PC-3 (cell line): ENCODE measurements at regions not wholly inside any gene's neighbourhood (a gene's known extent, or its start where the extent isn't known, plus 50 kb on each side); places are given as distances from the start of the nearest gene placed in this dataset.

ENCODE experiments used
- ATAC-seq: fragments of 200-7000 bp; cut with Tn5 transposase; 2 replicates; pipeline ENCODE4 v1.9.1; 2020; ENCODE audit warnings: mild to moderate bottlenecking, moderate library complexity
- BruUV-seq: library from RNA; stranded (reverse); fragments of 400-500 nt; replicated peaks from 2 replicates; lab custom pipeline; 2021; lab: Mats Ljungman, UMichigan
- CTCF ChIA-PET: fragments of 300-600 bp; sonication (Branson Sonifier 250); formaldehyde crosslinking; loops from one replicate; lab custom pipeline; 2022; ENCODE audit warnings: antibody characterized with exemption; lab: Charles Lee
- POLR2A ChIA-PET: fragments of 300-600 bp; sonication (Branson Sonifier 250); formaldehyde crosslinking; loops from one replicate; lab custom pipeline; 2022; ENCODE audit warnings: antibody characterized with exemption; ENCODE audit not compliant: unreplicated experiment; lab: Charles Lee
- DNase-seq: peaks from one replicate; pipeline ENCODE4 v3.0.0-alpha.2; 2015
- H2AFZ ChIP-seq: fragments of 300-600 bp; sonication (generic); 2 replicates; pipeline ENCODE4 v1.6.0; 2016; ENCODE audit warnings: antibody characterized with exemption, low read length
- H3F3A ChIP-seq: fragments of 300-600 bp; sonication (generic); one replicate; pipeline ENCODE4 v1.6.0; 2017; ENCODE audit warnings: antibody characterized with exemption, low read length, control low read depth, mild to moderate bottlenecking; ENCODE audit not compliant: unreplicated experiment
- H3K27ac ChIP-seq: fragments of 300-600 bp; sonication (generic); 2 replicates; pipeline ENCODE4 v1.5.1; 2016; ENCODE audit warnings: mild to moderate bottlenecking, low read length
- H3K27me3 ChIP-seq: fragments of 300-600 bp; sonication (generic); 2 replicates; pipeline ENCODE4 v1.6.1; 2016; ENCODE audit warnings: low read length, mixed read lengths
- H3K36me3 ChIP-seq: fragments of 300-600 bp; sonication (generic); 2 replicates; pipeline ENCODE4 v1.6.1; 2016; ENCODE audit warnings: low read depth, mixed run types, low read length, mixed read lengths
- H3K4me1 ChIP-seq: fragments of 300-600 bp; sonication (generic); 2 replicates; pipeline ENCODE4 v1.5.1; 2016; ENCODE audit warnings: low read length; ENCODE audit not compliant: insufficient read depth
- H3K4me2 ChIP-seq: fragments of 300-600 bp; sonication (generic); 2 replicates; pipeline ENCODE4 v1.6.0; 2016; ENCODE audit warnings: low read length
- H3K4me3 ChIP-seq: fragments of 300-600 bp; sonication (generic); 2 replicates; pipeline ENCODE4 v1.5.1; 2016; ENCODE audit warnings: mild to moderate bottlenecking, low read length, mixed read lengths
- H3K79me2 ChIP-seq: fragments of 300-600 bp; sonication (generic); 2 replicates; pipeline ENCODE4 v1.6.1; 2017; ENCODE audit warnings: low read length, mixed read lengths
- H3K9ac ChIP-seq: fragments of 300-600 bp; sonication (generic); 2 replicates; pipeline ENCODE4 v1.6.0; 2016; ENCODE audit warnings: mild to moderate bottlenecking, low read length
- H3K9me2 ChIP-seq: fragments of 300-600 bp; sonication (generic); replicated peaks from 2 replicates; pipeline ENCODE4 v1.6.1; 2016; ENCODE audit warnings: mixed run types, low read length, mixed read lengths
- H3K9me3 ChIP-seq: fragments of 300-600 bp; sonication (generic); 2 replicates; pipeline ENCODE4 v1.6.1; 2016; ENCODE audit warnings: low read length, mixed read lengths
- H4K20me1 ChIP-seq: fragments of 300-600 bp; sonication (generic); 2 replicates; pipeline ENCODE4 v1.6.1; 2016; ENCODE audit warnings: low read length, mixed read lengths
- CTCF ChIP-seq: fragments of 300-600 bp; sonication (generic); conservative IDR thresholded peaks from 2 replicates; pipeline ENCODE4 v1.5.1; 2017; ENCODE audit warnings: antibody characterized with exemption, low read depth, mild to moderate bottlenecking, low read length
- EZH2 ChIP-seq: fragments of 300-600 bp; sonication (generic); IDR thresholded peaks from one replicate; pipeline ENCODE4 v1.6.1; 2017; ENCODE audit warnings: antibody characterized with exemption, mild to moderate bottlenecking, low read length; ENCODE audit not compliant: unreplicated experiment
- EZH2phosphoT487 ChIP-seq: fragments of 300-600 bp; sonication (generic); IDR thresholded peaks from 2 replicates; pipeline ENCODE4 v1.6.1; 2018; ENCODE audit warnings: mild to moderate bottlenecking, antibody characterized with exemption, low read length, borderline replicate concordance
- intact Hi-C: fragments of 100-400 bp; cut with micrococcal nuclease; formaldehyde crosslinking; loops from 2 replicates; pipeline ENCODE4 v1.9.0; 2023

GRCh38 chr10:61850376-61850775 is 51.1 kb upstream of the ARID5B start:
- no TSS peak for BruUV-seq
- Histone ChIP-seq H4K20me1 (no peaks in the 10 kb centered on the region), H2AFZ (no peak overlapping the region), H3K9me2 (no peaks in the 10 kb centered on the region), H3K9ac (no peak overlapping the region), H3F3A (no peaks in the 10 kb centered on the region), H3K36me3 (no peaks in the 10 kb centered on the region), H3K4me1 (peaks cover 11% of the 10 kb centered on the region), H3K4me2 (no peak overlapping the region), H3K9me3 (no peaks in the 10 kb centered on the region), H3K27me3 (no peaks in the 10 kb centered on the region), H3K27ac (no peak overlapping the region), H3K79me2 (no peaks in the 10 kb centered on the region), H3K4me3 (no peak overlapping the region)
- ChIA-PET POLR2A (no interaction called here), CTCF (interaction anchor here (0.6 kb wide), 1 partner anchor 579 kb away, joined by 3 read pairs; no protein-coding TSS in a partner anchor)
- DNase-seq (no peak), ATAC-seq (no peak; the same call in 1 of the 2 replicates)
- TF ChIP-seq EZH2 (no peak), CTCF (no peak), EZH2phosphoT487 (no peak)
- intact Hi-C loops, result no loop called here
